ENCODE measurements at regions not wholly inside any gene's neighbourhood (a gene's known extent, or its start where the extent isn't known, plus 50 kb on each side); places are given as distances from the start of the nearest gene placed in this dataset.

- no peak for DNase-seq
- Histone ChIP-seq H3K27ac (ENCODE audit: low read length) (no peak overlapping the region), H3K36me3 (ENCODE audit: control insufficient read depth, insufficient read depth, low read length) (no peaks in the 10 kb centered on the region), H3K4me3 (ENCODE audit: low read length) (no peak overlapping the region), H3K4me1 (ENCODE audit: control insufficient read depth, insufficient read depth, low read length) (peaks cover 2% of the 10 kb centered on the region), H3K9me3 (replicated peaks; ENCODE audit: control insufficient read depth, low read depth, low read length) (no peaks in the 10 kb centered on the region), H3K27me3 (ENCODE audit: control insufficient read depth, insufficient read depth, low read length) (no peaks in the 10 kb centered on the region)
- 75% methylated on average over 1 of the region's 3 CpGs for WGBS (ENCODE audit: insufficient coverage)
These were observed 181.3 kb downstream of the WDR11 start for GRCh38 chr10:121032460-121032859.

- H3K27me3 ChIP-seq (ENCODE audit: control insufficient read depth, insufficient read depth, low read length): no peaks in the 10 kb centered on the region
- H3K27ac ChIP-seq (ENCODE audit: low read length): no peak overlapping the region
- H3K4me3 ChIP-seq (ENCODE audit: low read length): no peak overlapping the region
- WGBS (ENCODE audit: insufficient coverage): 0% methylated on average over 1 of the region's 3 CpGs
- no peaks in the 10 kb centered on the region for H3K36me3 ChIP-seq (ENCODE audit: control insufficient read depth, insufficient read depth, low read length)
- H3K4me1 ChIP-seq (ENCODE audit: control insufficient read depth, insufficient read depth, low read length): peaks cover 2% of the 10 kb centered on the region
- DNase-seq: peak; percentile 80
- H3K9me3 ChIP-seq (replicated peaks; ENCODE audit: control insufficient read depth, low read depth, low read length): no peaks in the 10 kb centered on the region
These were observed 182.2 kb downstream of the WDR11 start for GRCh38 chr10:121033366-121033765.

GRCh38 chr10:121036431-121036830 lies 185.3 kb downstream of the WDR11 start:
- Histone ChIP-seq H3K9me3 (replicated peaks; ENCODE audit: control insufficient read depth, low read depth, low read length) (no peaks in the 10 kb centered on the region), H3K4me3 (ENCODE audit: low read length) (no peak overlapping the region), H3K4me1 (ENCODE audit: control insufficient read depth, insufficient read depth, low read length) (peaks cover 2% of the 10 kb centered on the region), H3K36me3 (ENCODE audit: control insufficient read depth, insufficient read depth, low read length) (no peaks in the 10 kb centered on the region), H3K27me3 (ENCODE audit: control insufficient read depth, insufficient read depth, low read length) (no peaks in the 10 kb centered on the region), H3K27ac (ENCODE audit: low read length) (no peak overlapping the region)
- peak; percentile 87 for DNase-seq
- 7% methylated on average over 2 of the region's 4 CpGs for whole genome bisulfite sequencing (ENCODE audit: insufficient coverage)

- H3K27me3 ChIP-seq (ENCODE audit: control insufficient read depth, insufficient read depth, low read length): peaks cover 6% of the 10 kb centered on the region
- H3K4me1 ChIP-seq (ENCODE audit: control insufficient read depth, insufficient read depth, low read length): peaks cover 4% of the 10 kb centered on the region
- H3K27ac ChIP-seq (ENCODE audit: low read length): no peak overlapping the region
- H3K4me3 ChIP-seq (ENCODE audit: low read length): no peak overlapping the region
- H3K9me3 ChIP-seq (replicated peaks; ENCODE audit: control insufficient read depth, low read depth, low read length): no peaks in the 10 kb centered on the region
- WGBS (ENCODE audit: insufficient coverage): 100% methylated on average over 2 of the region's 4 CpGs
- H3K36me3 ChIP-seq (ENCODE audit: control insufficient read depth, insufficient read depth, low read length): no peaks in the 10 kb centered on the region
- DNase-seq: no peak
These were observed 190.3 kb downstream of the WDR11 start for GRCh38 chr10:121041499-121041898.

GRCh38 chr10:121041906-121042305 lies 190.7 kb downstream of the WDR11 start:
- Histone ChIP-seq H3K27ac (ENCODE audit: low read length) (no peak overlapping the region), H3K27me3 (ENCODE audit: control insufficient read depth, insufficient read depth, low read length) (peaks cover 6% of the 10 kb centered on the region), H3K4me3 (ENCODE audit: low read length) (no peak overlapping the region), H3K36me3 (ENCODE audit: control insufficient read depth, insufficient read depth, low read length) (no peaks in the 10 kb centered on the region), H3K9me3 (replicated peaks; ENCODE audit: control insufficient read depth, low read depth, low read length) (no peaks in the 10 kb centered on the region), H3K4me1 (ENCODE audit: control insufficient read depth, insufficient read depth, low read length) (peaks cover 4% of the 10 kb centered on the region)
- DNase-seq: no peak
- WGBS (ENCODE audit: insufficient coverage): 75% methylated on average over 1 of the region's 3 CpGs

GRCh38 chr10:121042342-121042741 lies 191.2 kb downstream of the WDR11 start:
- H3K27me3 ChIP-seq (ENCODE audit: control insufficient read depth, insufficient read depth, low read length): peaks cover 6% of the 10 kb centered on the region
- DNase-seq: no peak
- H3K9me3 ChIP-seq (replicated peaks; ENCODE audit: control insufficient read depth, low read depth, low read length): no peaks in the 10 kb centered on the region
- H3K27ac ChIP-seq (ENCODE audit: low read length): no peak overlapping the region
- 100% methylated on average over 1 of the region's 3 CpGs for WGBS (ENCODE audit: insufficient coverage)
- H3K4me3 ChIP-seq (ENCODE audit: low read length): no peak overlapping the region
- peaks cover 4% of the 10 kb centered on the region for H3K4me1 ChIP-seq (ENCODE audit: control insufficient read depth, insufficient read depth, low read length)
- no peaks in the 10 kb centered on the region for H3K36me3 ChIP-seq (ENCODE audit: control insufficient read depth, insufficient read depth, low read length)

- Histone ChIP-seq H3K4me1 (ENCODE audit: control insufficient read depth, insufficient read depth, low read length) (peaks cover 4% of the 10 kb centered on the region), H3K27ac (ENCODE audit: low read length) (no peak overlapping the region), H3K9me3 (replicated peaks; ENCODE audit: control insufficient read depth, low read depth, low read length) (no peaks in the 10 kb centered on the region), H3K36me3 (ENCODE audit: control insufficient read depth, insufficient read depth, low read length) (no peaks in the 10 kb centered on the region), H3K4me3 (ENCODE audit: low read length) (no peak overlapping the region), H3K27me3 (ENCODE audit: control insufficient read depth, insufficient read depth, low read length) (peaks cover 6% of the 10 kb centered on the region)
- DNase-seq: peak; percentile 61
- 41% methylated on average over 11 of the region's 20 CpGs for WGBS (ENCODE audit: insufficient coverage)
These were observed 192.1 kb downstream of the WDR11 start for GRCh38 chr10:121043124-121043849.

- Histone ChIP-seq H3K9me3 (replicated peaks; ENCODE audit: control insufficient read depth, low read depth, low read length) (no peaks in the 10 kb centered on the region), H3K4me3 (ENCODE audit: low read length) (no peak overlapping the region), H3K27ac (ENCODE audit: low read length) (no peak overlapping the region), H3K4me1 (ENCODE audit: control insufficient read depth, insufficient read depth, low read length) (no peaks in the 10 kb centered on the region), H3K36me3 (ENCODE audit: control insufficient read depth, insufficient read depth, low read length) (no peaks in the 10 kb centered on the region), H3K27me3 (ENCODE audit: control insufficient read depth, insufficient read depth, low read length) (no peaks in the 10 kb centered on the region)
- no peak for DNase-seq
- WGBS (ENCODE audit: insufficient coverage): no CpG with 5 or more reads among the region's 3 CpGs
These were observed 197.6 kb downstream of the WDR11 start for GRCh38 chr10:121048749-121049148.

GRCh38 chr10:121049489-121049888 lies 198.3 kb downstream of the WDR11 start:
- H3K27me3 ChIP-seq (ENCODE audit: control insufficient read depth, insufficient read depth, low read length): no peaks in the 10 kb centered on the region
- H3K36me3 ChIP-seq (ENCODE audit: control insufficient read depth, insufficient read depth, low read length): no peaks in the 10 kb centered on the region
- no peak overlapping the region for H3K27ac ChIP-seq (ENCODE audit: low read length)
- H3K4me1 ChIP-seq (ENCODE audit: control insufficient read depth, insufficient read depth, low read length): no peaks in the 10 kb centered on the region
- WGBS (ENCODE audit: insufficient coverage): no CpG with 5 or more reads among the region's 2 CpGs
- no peaks in the 10 kb centered on the region for H3K9me3 ChIP-seq (replicated peaks; ENCODE audit: control insufficient read depth, low read depth, low read length)
- no peak overlapping the region for H3K4me3 ChIP-seq (ENCODE audit: low read length)
- peak; percentile 80 for DNase-seq

GRCh38 chr10:121049923-121050322 lies 198.8 kb downstream of the WDR11 start:
- no peaks in the 10 kb centered on the region for H3K4me1 ChIP-seq (ENCODE audit: control insufficient read depth, insufficient read depth, low read length)
- no peaks in the 10 kb centered on the region for H3K27me3 ChIP-seq (ENCODE audit: control insufficient read depth, insufficient read depth, low read length)
- no CpG with 5 or more reads among the region's 1 CpG for WGBS (ENCODE audit: insufficient coverage)
- no peak overlapping the region for H3K4me3 ChIP-seq (ENCODE audit: low read length)
- H3K27ac ChIP-seq (ENCODE audit: low read length): no peak overlapping the region
- H3K9me3 ChIP-seq (replicated peaks; ENCODE audit: control insufficient read depth, low read depth, low read length): no peaks in the 10 kb centered on the region
- no peak for DNase-seq
- H3K36me3 ChIP-seq (ENCODE audit: control insufficient read depth, insufficient read depth, low read length): no peaks in the 10 kb centered on the region

- Histone ChIP-seq H3K4me3 (ENCODE audit: low read length) (no peak overlapping the region), H3K27me3 (ENCODE audit: control insufficient read depth, insufficient read depth, low read length) (no peaks in the 10 kb centered on the region), H3K4me1 (ENCODE audit: control insufficient read depth, insufficient read depth, low read length) (no peaks in the 10 kb centered on the region), H3K36me3 (ENCODE audit: control insufficient read depth, insufficient read depth, low read length) (no peaks in the 10 kb centered on the region), H3K27ac (ENCODE audit: low read length) (no peak overlapping the region), H3K9me3 (replicated peaks; ENCODE audit: control insufficient read depth, low read depth, low read length) (no peaks in the 10 kb centered on the region)
- DNase-seq: no peak
- WGBS (ENCODE audit: insufficient coverage): 90% methylated on average over 1 of the region's 3 CpGs
These were observed 200.0 kb downstream of the WDR11 start for GRCh38 chr10:121051171-121051570.
